Right lobe of liver (tissue), 6 donors: ENCODE measurements at regions not wholly inside any gene's neighbourhood (a gene's known extent, or its start where the extent isn't known, plus 50 kb on each side); places are given as distances from the start of the nearest gene placed in this dataset.

Experiments used
- ATAC-seq, 4 donors: fragments of 200-7000 bp; cut with Tn5 transposase; one replicate each; pipeline ENCODE4 v1.9.1; 2020; ENCODE audit warnings: mild to moderate bottlenecking in 4 of 4, moderate library complexity in 4 of 4
- DNase-seq, 3 donors: peaks; one replicate each; pipeline ENCODE4 v3.0.0-alpha.2; 2020
- H3K27ac ChIP-seq, 3 donors: fragments of 200-600 bp; one replicate each; pipeline ENCODE4 v1.8.0; 2022
- H3K27me3 ChIP-seq, 2 donors: fragments of 200-600 bp; one replicate each; pipeline ENCODE4 v1.8.0; 2022
- H3K36me3 ChIP-seq, 4 donors: fragments of 200-600 bp; sonication (generic) in 1 of 4; one replicate each; pipeline versions ENCODE4 v1.5.1 to v1.8.0; 2017 to 2022; ENCODE audit warnings: control low read depth in 1 of 4
- H3K4me1 ChIP-seq, 4 donors: fragments of 200-600 bp; sonication (generic) in 1 of 4; one replicate each; pipeline versions ENCODE4 v1.5.1 to v1.8.0; 2017 to 2022; ENCODE audit warnings: control low read depth in 1 of 4
- H3K4me3 ChIP-seq, 3 donors: fragments of 200-600 bp; one replicate each; pipeline ENCODE4 v1.8.0; 2022
- H3K9me3 ChIP-seq, 4 donors: fragments of 200-600 bp; sonication (generic) in 1 of 4; one replicate each; pipeline versions ENCODE4 v1.5.1 to v1.8.0; 2017 to 2022; ENCODE audit warnings: control low read depth in 1 of 4
- CTCF ChIP-seq, 4 donors: fragments of 200-600 bp in 3 of 4; fragments of 450-650 bp in 1 of 4; IDR thresholded peaks; one replicate each; pipeline versions ENCODE4 v1.5.1 to v1.8.0; 2016 to 2022; ENCODE audit warnings: antibody characterized with exemption in 4 of 4, mild to moderate bottlenecking in 2 of 4
- POLR2A ChIP-seq: fragments of 450-650 bp; IDR thresholded peaks from one replicate; pipeline ENCODE4 v1.6.1; 2017; ENCODE audit warnings: antibody characterized with exemption, mild to moderate bottlenecking
- WGBS: methylation state at CpG from one replicate; pipeline ENCODE4 v1.1.6; 2018; ENCODE audit warnings: low coverage, low lambda C conversion rate; ENCODE audit not compliant: insufficient coverage; ENCODE audit errors: missing lambda C conversion rate; 5-methylcytosine and 5-hydroxymethylcytosine counted together
- intact Hi-C, 2 donors: fragments of 100-400 bp; cut with DNase I; formaldehyde crosslinking; loops; one replicate each; pipeline versions ENCODE4 v1.11.2 to v1.14.1; 2022
- donor health status: DM: no; HTN: yes; CAD: no.
- donor health status: DM: no; HTN: no; CAD: no.
- donor health status: DM: no; HTN: no; CAD: no.
- donor health status: DM: no; HTN: yes; CAD: no.
- donor health status: DM: no; HTN: yes; CAD: no.

- H3K27me3 ChIP-seq = no peaks in the 10 kb centered on the region
- no peaks in the 10 kb centered on the region for H3K36me3 ChIP-seq
- H3K27ac ChIP-seq = no peak overlapping the region
- H3K4me3 ChIP-seq = no peak overlapping the region
- 63% methylated on average over 3 of the region's 3 CpGs for WGBS
- DNase-seq (no peak), ATAC-seq (no peak)
- no peaks in the 10 kb centered on the region for H3K9me3 ChIP-seq
- intact Hi-C loops = no loop called here
- TF ChIP-seq CTCF (IDR thresholded peaks at IDR 0.05) = no peak
- no peak for TF ChIP-seq POLR2A
- no peaks in the 10 kb centered on the region for H3K4me1 ChIP-seq
These were observed 520.8 kb upstream of the ADAMTS5 start for GRCh38 chr21:27487676-27488075.

GRCh38 chr21:27480841-27481261 lies 514.0 kb upstream of the ADAMTS5 start:
- Histone ChIP-seq H3K27ac (no peak overlapping the region), H3K27me3 (no peaks in the 10 kb centered on the region), H3K4me1 (no peaks in the 10 kb centered on the region), H3K4me3 (no peak overlapping the region), H3K36me3 (no peaks in the 10 kb centered on the region), H3K9me3 (no peaks in the 10 kb centered on the region)
- ATAC-seq = no peak
- DNase-seq = no peak
- intact Hi-C loops = no loop called here
- WGBS = 45% methylated on average over 2 of the region's 2 CpGs
- TF ChIP-seq CTCF (IDR thresholded peaks at IDR 0.05) = no peak
- TF ChIP-seq POLR2A = no peak

GRCh38 chr21:27477296-27477695 lies 510.4 kb upstream of the ADAMTS5 start:
- WGBS = 51% methylated on average over 2 of the region's 2 CpGs
- ATAC-seq (no peak), DNase-seq (no peak)
- TF ChIP-seq CTCF (IDR thresholded peaks at IDR 0.05) (no peak), POLR2A (no peak)
- Histone ChIP-seq H3K36me3 (no peaks in the 10 kb centered on the region), H3K27me3 (no peaks in the 10 kb centered on the region), H3K9me3 (no peaks in the 10 kb centered on the region), H3K27ac (no peak overlapping the region), H3K4me1 (no peaks in the 10 kb centered on the region), H3K4me3 (no peak overlapping the region)
- intact Hi-C loops = no loop called here

GRCh38 chr21:27476696-27477095 lies 509.8 kb upstream of the ADAMTS5 start:
- TF ChIP-seq POLR2A = no peak
- peak in 3 of 4 donors; percentile 15 to 23 (median 19) for TF ChIP-seq CTCF (IDR thresholded peaks at IDR 0.05)
- Histone ChIP-seq H3K27ac (no peak overlapping the region), H3K9me3 (no peaks in the 10 kb centered on the region), H3K4me3 (no peak overlapping the region), H3K4me1 (no peaks in the 10 kb centered on the region), H3K36me3 (no peaks in the 10 kb centered on the region), H3K27me3 (no peaks in the 10 kb centered on the region)
- DNase-seq (no peak), ATAC-seq (no peak)
- intact Hi-C loops = no loop called here
- WGBS = 3% methylated on average over 1 of the region's 1 CpG

GRCh38 chr21:27475363-27475955 lies 508.6 kb upstream of the ADAMTS5 start:
- TF ChIP-seq POLR2A = no peak
- no peak for TF ChIP-seq CTCF (IDR thresholded peaks at IDR 0.05)
- no peak overlapping the region for H3K27ac ChIP-seq
- H3K9me3 ChIP-seq = no peaks in the 10 kb centered on the region
- ATAC-seq (no peak), DNase-seq (no peak)
- no peaks in the 10 kb centered on the region for H3K4me1 ChIP-seq
- H3K4me3 ChIP-seq = no peak overlapping the region
- no peaks in the 10 kb centered on the region for H3K36me3 ChIP-seq
- intact Hi-C loops = no loop called here
- H3K27me3 ChIP-seq = no peaks in the 10 kb centered on the region
- 68% methylated on average over 5 of the region's 7 CpGs for WGBS
